ENCODE measurements at regions not wholly inside any gene's neighbourhood (a gene's known extent, or its start where the extent isn't known, plus 50 kb on each side); places are given as distances from the start of the nearest gene placed in this dataset.
"Not testable (repeated sequence)": the region's sequence is repeated elsewhere in the genome, so short reads cannot be mapped to it uniquely, and the experiment has no call there.

GRCh38 chr3:110889376-110889699 lies 182.3 kb upstream of the NECTIN3 start:
- not testable (repeated sequence) for DNase-seq (ENCODE audit: low read depth)

GRCh38 chr3:110894574-110894973 lies 177.0 kb upstream of the NECTIN3 start:
- no peak for DNase-seq (ENCODE audit: low read depth)

GRCh38 chr3:110895054-110895453 lies 176.6 kb upstream of the NECTIN3 start:
- DNase-seq (ENCODE audit: low read depth) = no peak

GRCh38 chr3:110897046-110897445 lies 174.6 kb upstream of the NECTIN3 start:
- no peak for DNase-seq (ENCODE audit: low read depth)

GRCh38 chr3:110900576-110900975 lies 171.0 kb upstream of the NECTIN3 start:
- DNase-seq (ENCODE audit: low read depth) = no peak

- no peak for DNase-seq (ENCODE audit: low read depth)
Observed at GRCh38 chr3:110901536-110901935, 170.1 kb upstream of the NECTIN3 start.

GRCh38 chr3:110902453-110903085 lies 169.0 kb upstream of the NECTIN3 start:
- no peak for DNase-seq (ENCODE audit: low read depth)

- DNase-seq (ENCODE audit: low read depth) = no peak
Observed at GRCh38 chr3:110903771-110904519, 167.7 kb upstream of the NECTIN3 start.

- DNase-seq (ENCODE audit: low read depth) = no peak
Observed at GRCh38 chr3:110904520-110904890, 167.1 kb upstream of the NECTIN3 start.

- DNase-seq (ENCODE audit: low read depth) = no peak
Observed at GRCh38 chr3:110905121-110905520, 166.5 kb upstream of the NECTIN3 start.

GRCh38 chr3:110909839-110910238 lies 161.8 kb upstream of the NECTIN3 start:
- DNase-seq (ENCODE audit: low read depth) = no peak

- no peak for DNase-seq (ENCODE audit: low read depth)
Observed at GRCh38 chr3:110910346-110910955, 161.2 kb upstream of the NECTIN3 start.

- DNase-seq (ENCODE audit: low read depth) = no peak
Observed at GRCh38 chr3:110918963-110919362, 152.7 kb upstream of the NECTIN3 start.

GRCh38 chr3:110925798-110926197 lies 145.8 kb upstream of the NECTIN3 start:
- no peak for DNase-seq (ENCODE audit: low read depth)

- no peak for DNase-seq (ENCODE audit: low read depth)
Observed at GRCh38 chr3:110928016-110928662, 143.5 kb upstream of the NECTIN3 start.

GRCh38 chr3:110929816-110930215 lies 141.8 kb upstream of the NECTIN3 start:
- DNase-seq (ENCODE audit: low read depth) = no peak

GRCh38 chr3:110932567-110932966 lies 139.0 kb upstream of the NECTIN3 start:
- DNase-seq (ENCODE audit: low read depth) = peak; percentile 26

- peak; percentile 12 for DNase-seq (ENCODE audit: low read depth)
Observed at GRCh38 chr3:110933821-110934426, 137.7 kb upstream of the NECTIN3 start.

- DNase-seq (ENCODE audit: low read depth) = no peak
Observed at GRCh38 chr3:110938629-110939028, 133.0 kb upstream of the NECTIN3 start.

- no peak for DNase-seq (ENCODE audit: low read depth)
Observed at GRCh38 chr3:110940055-110940454, 131.6 kb upstream of the NECTIN3 start.

- no peak for DNase-seq (ENCODE audit: low read depth)
Observed at GRCh38 chr3:110944782-110945181, 126.8 kb upstream of the NECTIN3 start.

- no peak for DNase-seq (ENCODE audit: low read depth)
Observed at GRCh38 chr3:110946810-110947209, 124.8 kb upstream of the NECTIN3 start.

GRCh38 chr3:110949194-110949593 lies 122.4 kb upstream of the NECTIN3 start:
- not testable (repeated sequence) for DNase-seq (ENCODE audit: low read depth)
